Large intestine (tissue), 3 donors: ENCODE measurements at regions not wholly inside any gene's neighbourhood (a gene's known extent, or its start where the extent isn't known, plus 50 kb on each side); places are given as distances from the start of the nearest gene placed in this dataset.
A peak's percentile ranks its signal among the peaks of the same experiment; 100 is the strongest.

Experiments used
- DNase-seq, 2 donors: peaks; one replicate each; pipeline versions ENCODE4 v3.0.0 to v3.0.0-alpha.2; 2013
- H3K27ac ChIP-seq: one replicate; pipeline ENCODE4 v1.5.1; 2013; ENCODE audit warnings: low read length
- H3K27me3 ChIP-seq: 2 replicates; pipeline ENCODE4 v1.6.1; 2013; ENCODE audit warnings: low read length; ENCODE audit not compliant: control insufficient read depth, insufficient read depth
- H3K36me3 ChIP-seq: 2 replicates; pipeline ENCODE4 v1.6.1; 2013; ENCODE audit warnings: low read length; ENCODE audit not compliant: control insufficient read depth, insufficient read depth
- H3K4me1 ChIP-seq: one replicate; pipeline ENCODE4 v1.6.1; 2013; ENCODE audit warnings: low read length; ENCODE audit not compliant: control insufficient read depth, insufficient read depth
- H3K4me3 ChIP-seq: one replicate; pipeline ENCODE4 v1.5.1; 2013; ENCODE audit warnings: low read length
- H3K9me3 ChIP-seq: one replicate; pipeline ENCODE4 v1.6.1; 2013; ENCODE audit warnings: mild to moderate bottlenecking, low read depth, low read length, moderate library complexity; ENCODE audit not compliant: control insufficient read depth
- WGBS: methylation state at CpG from one replicate; pipeline ENCODE4 v1.1.5; 2013; ENCODE audit warnings: low lambda C conversion rate; ENCODE audit not compliant: insufficient coverage; 5-methylcytosine and 5-hydroxymethylcytosine counted together

GRCh38 chr19:29381353-29382203, 144.2 kb upstream of the VSTM2B start:
- no peaks in the 10 kb centered on the region for H3K36me3 ChIP-seq
- no peaks in the 10 kb centered on the region for H3K27me3 ChIP-seq
- no peaks in the 10 kb centered on the region for H3K9me3 ChIP-seq
- no peaks in the 10 kb centered on the region for H3K4me1 ChIP-seq
- WGBS: no CpG with 5 or more reads among the region's 17 CpGs
- no peak overlapping the region for H3K4me3 ChIP-seq
- DNase-seq: no peak
- no peak overlapping the region for H3K27ac ChIP-seq

- Histone ChIP-seq H3K4me1 (no peaks in the 10 kb centered on the region), H3K4me3 (no peak overlapping the region), H3K36me3 (no peaks in the 10 kb centered on the region), H3K27me3 (no peaks in the 10 kb centered on the region), H3K9me3 (no peaks in the 10 kb centered on the region), H3K27ac (no peak overlapping the region)
- DNase-seq: no peak
- WGBS: no CpG with 5 or more reads among the region's 6 CpGs
Measured at GRCh38 chr19:29383696-29384095, 142.1 kb upstream of the VSTM2B start.

- DNase-seq: no peak
- no peaks in the 10 kb centered on the region for H3K9me3 ChIP-seq
- WGBS: no CpG with 5 or more reads among the region's 8 CpGs
- no peak overlapping the region for H3K27ac ChIP-seq
- H3K36me3 ChIP-seq: no peaks in the 10 kb centered on the region
- H3K4me1 ChIP-seq: no peaks in the 10 kb centered on the region
- no peaks in the 10 kb centered on the region for H3K27me3 ChIP-seq
- no peak overlapping the region for H3K4me3 ChIP-seq
Measured at GRCh38 chr19:29384656-29385055, 141.1 kb upstream of the VSTM2B start.

GRCh38 chr19:29385191-29385795, 140.5 kb upstream of the VSTM2B start:
- no peak overlapping the region for H3K27ac ChIP-seq
- H3K4me3 ChIP-seq: no peak overlapping the region
- no CpG with 5 or more reads among the region's 13 CpGs for WGBS
- no peaks in the 10 kb centered on the region for H3K4me1 ChIP-seq
- no peaks in the 10 kb centered on the region for H3K36me3 ChIP-seq
- no peak for DNase-seq
- H3K9me3 ChIP-seq: no peaks in the 10 kb centered on the region
- no peaks in the 10 kb centered on the region for H3K27me3 ChIP-seq

GRCh38 chr19:29386970-29387369, 138.8 kb upstream of the VSTM2B start:
- Histone ChIP-seq H3K9me3 (no peaks in the 10 kb centered on the region), H3K27ac (no peak overlapping the region), H3K36me3 (no peaks in the 10 kb centered on the region), H3K4me1 (no peaks in the 10 kb centered on the region), H3K4me3 (no peak overlapping the region), H3K27me3 (no peaks in the 10 kb centered on the region)
- whole genome bisulfite sequencing: no CpG with 5 or more reads among the region's 5 CpGs
- DNase-seq: peak in 1 of 2 donors; percentile 5

GRCh38 chr19:29387586-29387985, 138.2 kb upstream of the VSTM2B start:
- no peak for DNase-seq
- H3K27ac ChIP-seq: no peak overlapping the region
- WGBS: no CpG with 5 or more reads among the region's 13 CpGs

GRCh38 chr19:29389495-29389894, 136.3 kb upstream of the VSTM2B start:
- Histone ChIP-seq H3K36me3 (no peaks in the 10 kb centered on the region), H3K4me3 (no peak overlapping the region), H3K4me1 (no peaks in the 10 kb centered on the region), H3K27me3 (no peaks in the 10 kb centered on the region), H3K27ac (no peak overlapping the region), H3K9me3 (no peaks in the 10 kb centered on the region)
- WGBS: no CpG with 5 or more reads among the region's 3 CpGs
- no peak for DNase-seq

More at GRCh38 chr19:29387586-29387985, 138.2 kb upstream of the VSTM2B start:
- Histone ChIP-seq H3K4me3 (no peak overlapping the region), H3K4me1 (no peaks in the 10 kb centered on the region), H3K27me3 (no peaks in the 10 kb centered on the region), H3K36me3 (no peaks in the 10 kb centered on the region), H3K9me3 (no peaks in the 10 kb centered on the region)

GRCh38 chr19:29390742-29391141, 135.1 kb upstream of the VSTM2B start:
- Histone ChIP-seq H3K4me3 (no peak overlapping the region), H3K27ac (no peak overlapping the region), H3K36me3 (no peaks in the 10 kb centered on the region), H3K9me3 (no peaks in the 10 kb centered on the region), H3K27me3 (peaks cover 5% of the 10 kb centered on the region), H3K4me1 (no peaks in the 10 kb centered on the region)
- no peak for DNase-seq

- H3K36me3 ChIP-seq: no peaks in the 10 kb centered on the region
- no peak overlapping the region for H3K27ac ChIP-seq
- H3K27me3 ChIP-seq: peaks cover 5% of the 10 kb centered on the region
- no peak overlapping the region for H3K4me3 ChIP-seq
- no peaks in the 10 kb centered on the region for H3K4me1 ChIP-seq
- DNase-seq: no peak
- H3K9me3 ChIP-seq: no peaks in the 10 kb centered on the region
- 20% methylated on average over 1 of the region's 7 CpGs for WGBS
Measured at GRCh38 chr19:29393915-29394460, 131.8 kb upstream of the VSTM2B start.

GRCh38 chr19:29395111-29395733, 130.6 kb upstream of the VSTM2B start:
- peaks cover 5% of the 10 kb centered on the region for H3K27me3 ChIP-seq
- no peak overlapping the region for H3K27ac ChIP-seq
- no peak for DNase-seq
- no peaks in the 10 kb centered on the region for H3K9me3 ChIP-seq
- WGBS: 53% methylated on average over 2 of the region's 13 CpGs
- no peaks in the 10 kb centered on the region for H3K4me1 ChIP-seq
- no peaks in the 10 kb centered on the region for H3K36me3 ChIP-seq
- H3K4me3 ChIP-seq: no peak overlapping the region
